ENCODE measurements at regions not wholly inside any gene's neighbourhood (a gene's known extent, or its start where the extent isn't known, plus 50 kb on each side); places are given as distances from the start of the nearest gene placed in this dataset.

DNA sequence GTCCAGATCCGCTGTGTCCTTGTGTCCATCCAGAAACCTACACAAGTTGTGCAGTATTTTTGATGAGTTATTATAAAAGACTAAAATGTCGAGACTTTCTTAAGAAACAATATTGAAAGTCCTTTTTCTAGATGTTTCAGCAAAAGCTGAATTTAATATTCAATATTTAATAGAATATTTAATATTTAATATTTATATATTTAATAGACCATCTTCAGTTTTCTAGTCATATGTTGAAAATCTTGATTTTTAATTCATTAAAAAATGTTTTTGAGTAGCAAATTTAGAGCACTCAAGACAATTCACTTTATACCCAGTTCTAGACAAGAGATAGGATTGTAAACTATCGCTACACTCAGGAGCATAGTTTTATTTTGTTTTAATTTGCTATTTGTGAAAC lies 447.8 kb downstream of the SLITRK5 start:
- intact Hi-C loops (cut with micrococcal nuclease) = no loop called here
- no peak overlapping the region for H3K4me3 Mint-ChIP-seq
- CTCF ChIA-PET = no interaction called here
- H3K27ac Mint-ChIP-seq = no peak overlapping the region
- H3K27me3 Mint-ChIP-seq (ENCODE audit: low read depth) = no peaks in the 10 kb centered on the region
- no peaks in the 10 kb centered on the region for H3K36me3 Mint-ChIP-seq (ENCODE audit: low read depth)
- DNase-seq = no peak
- no peaks in the 10 kb centered on the region for H3K4me1 Mint-ChIP-seq (ENCODE audit: low read depth)
- H3K9me3 Mint-ChIP-seq = no peaks in the 10 kb centered on the region

DNA sequence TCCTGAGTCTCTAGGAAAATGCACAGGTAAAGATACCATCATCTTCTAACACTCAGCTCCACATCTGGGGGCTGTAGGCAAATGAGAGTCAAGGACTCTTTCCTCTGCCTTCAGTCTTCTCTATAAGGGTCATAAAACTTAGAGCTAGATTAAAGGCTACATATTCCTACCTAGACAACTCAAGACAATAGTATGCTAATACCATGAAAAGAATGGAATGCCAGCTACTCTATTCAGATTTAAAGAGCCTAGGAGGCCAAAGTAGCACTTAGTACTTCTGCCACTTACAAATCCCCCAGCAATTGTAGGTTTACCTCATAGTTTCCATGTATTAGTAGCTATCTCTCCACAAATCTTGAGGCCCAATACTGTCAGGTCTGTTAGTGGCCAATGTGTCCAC lies 453.0 kb downstream of the SLITRK5 start:
- DNase-seq = no peak
- intact Hi-C loops (cut with micrococcal nuclease) = no loop called here
- CTCF ChIA-PET = no interaction called here
- no peaks in the 10 kb centered on the region for H3K27me3 Mint-ChIP-seq (ENCODE audit: low read depth)
- H3K4me1 Mint-ChIP-seq (ENCODE audit: low read depth) = no peaks in the 10 kb centered on the region
- H3K4me3 Mint-ChIP-seq = no peak overlapping the region
- no peak overlapping the region for H3K27ac Mint-ChIP-seq
- peaks cover 3% of the 10 kb centered on the region for H3K9me3 Mint-ChIP-seq
- H3K36me3 Mint-ChIP-seq (ENCODE audit: low read depth) = no peaks in the 10 kb centered on the region

DNA sequence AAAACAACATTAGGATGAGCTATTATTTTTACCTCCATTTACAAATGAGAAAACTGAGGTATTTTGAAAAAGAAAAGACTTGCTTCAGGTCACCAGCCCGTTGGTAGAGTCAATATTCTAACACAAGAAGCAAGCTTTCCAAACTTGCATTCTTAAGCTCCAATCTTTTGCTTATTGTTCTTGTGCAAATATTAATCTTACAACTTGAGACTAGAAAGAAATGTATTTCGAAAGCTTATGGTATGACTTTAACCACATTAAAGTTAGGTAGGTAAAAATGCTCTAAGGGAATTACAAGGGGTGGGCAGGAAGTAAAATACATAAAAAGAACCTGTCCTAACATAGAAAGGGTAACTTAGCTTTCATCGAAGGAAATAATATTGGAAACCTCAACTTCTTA lies 453.9 kb downstream of the SLITRK5 start:
- H3K27me3 Mint-ChIP-seq (ENCODE audit: low read depth) = no peaks in the 10 kb centered on the region
- H3K4me1 Mint-ChIP-seq (ENCODE audit: low read depth) = no peaks in the 10 kb centered on the region
- CTCF ChIA-PET = no interaction called here
- peaks cover 3% of the 10 kb centered on the region for H3K9me3 Mint-ChIP-seq
- intact Hi-C loops (cut with micrococcal nuclease) = no loop called here
- DNase-seq = no peak
- no peak overlapping the region for H3K27ac Mint-ChIP-seq
- H3K4me3 Mint-ChIP-seq = no peak overlapping the region
- H3K36me3 Mint-ChIP-seq (ENCODE audit: low read depth) = no peaks in the 10 kb centered on the region

DNA sequence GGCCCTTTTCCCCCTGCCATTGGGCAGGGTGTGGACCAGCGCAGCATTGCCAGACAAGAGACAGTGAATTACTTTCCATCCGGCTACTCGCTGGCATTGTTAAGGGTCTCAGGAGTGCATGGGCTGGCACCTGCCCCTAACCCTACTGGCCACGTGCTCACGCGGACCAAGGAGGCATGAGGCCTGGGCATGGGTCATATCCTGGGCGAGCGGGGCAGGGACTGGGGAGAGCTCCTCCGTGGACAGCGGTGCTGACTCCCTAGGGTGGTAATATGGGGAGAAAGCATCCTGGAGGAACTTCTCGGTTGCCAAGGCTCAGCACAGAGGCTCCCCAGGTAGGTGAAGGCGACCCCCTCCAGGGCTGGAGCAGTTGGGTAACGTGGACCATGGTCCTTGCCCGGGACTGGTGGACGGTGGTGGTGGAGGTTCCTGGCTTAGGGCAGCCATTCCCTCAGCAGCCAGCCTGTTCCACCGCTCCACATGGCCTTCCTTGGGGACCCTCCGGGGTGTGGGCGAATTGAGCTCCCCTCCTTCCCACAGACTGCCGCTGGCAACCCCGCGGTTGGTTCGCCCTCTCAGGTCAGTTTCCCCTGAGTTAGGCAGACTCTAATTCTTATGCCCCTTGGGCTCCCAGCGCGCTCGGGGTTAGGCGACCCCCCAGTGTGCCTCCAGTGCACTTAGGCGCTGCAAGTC lies 465.1 kb downstream of the SLITRK5 start:
- Mint-ChIP-seq H3K27ac (no peak overlapping the region), H3K36me3 (ENCODE audit: low read depth) (no peaks in the 10 kb centered on the region), H3K27me3 (ENCODE audit: low read depth) (no peaks in the 10 kb centered on the region), H3K9me3 (peaks cover 7% of the 10 kb centered on the region), H3K4me1 (ENCODE audit: low read depth) (no peaks in the 10 kb centered on the region), H3K4me3 (no peak overlapping the region)
- intact Hi-C loops (cut with micrococcal nuclease) = no loop called here
- no peak for DNase-seq
- CTCF ChIA-PET = interaction anchor here (0.6 kb wide), 1 partner anchor 1348 kb away, joined by 3 read pairs; no protein-coding TSS in a partner anchor

DNA sequence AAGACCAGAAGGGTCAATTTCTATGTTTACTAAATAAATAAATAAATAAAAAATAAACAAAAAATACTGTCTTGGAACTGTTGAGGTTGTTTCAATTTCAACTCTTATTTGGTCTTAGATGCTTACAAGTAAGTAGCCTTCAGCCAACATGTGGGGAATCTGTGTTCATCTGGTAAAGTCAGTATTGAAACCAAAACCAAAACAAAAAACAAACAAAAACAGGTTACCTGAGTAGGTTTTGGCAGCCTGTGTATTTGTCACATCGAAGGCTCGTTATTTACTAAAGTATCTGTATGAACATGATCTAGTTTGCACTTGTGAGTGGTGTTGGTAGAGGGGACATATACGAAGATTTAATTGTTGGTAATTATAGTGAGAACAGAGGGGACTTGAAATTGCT lies 471.5 kb downstream of the SLITRK5 start:
- Mint-ChIP-seq H3K36me3 (ENCODE audit: low read depth) (no peaks in the 10 kb centered on the region), H3K4me3 (no peak overlapping the region), H3K4me1 (ENCODE audit: low read depth) (no peaks in the 10 kb centered on the region), H3K27ac (no peak overlapping the region), H3K9me3 (peaks cover 6% of the 10 kb centered on the region), H3K27me3 (ENCODE audit: low read depth) (peaks cover 4% of the 10 kb centered on the region)
- CTCF ChIA-PET = no interaction called here
- DNase-seq = no peak
- intact Hi-C loops (cut with micrococcal nuclease) = no loop called here

GRCh38 chr13:88144580-88144979 lies 473.4 kb downstream of the SLITRK5 start:
- H3K4me1 Mint-ChIP-seq (ENCODE audit: low read depth) = no peaks in the 10 kb centered on the region
- H3K27me3 Mint-ChIP-seq (ENCODE audit: low read depth) = peaks cover 4% of the 10 kb centered on the region
- H3K9me3 Mint-ChIP-seq = peaks cover 8% of the 10 kb centered on the region
- DNase-seq = no peak
- intact Hi-C loops (cut with micrococcal nuclease) = no loop called here
- CTCF ChIA-PET = no interaction called here
- H3K27ac Mint-ChIP-seq = no peak overlapping the region
- H3K4me3 Mint-ChIP-seq = no peak overlapping the region
- no peaks in the 10 kb centered on the region for H3K36me3 Mint-ChIP-seq (ENCODE audit: low read depth)

DNA sequence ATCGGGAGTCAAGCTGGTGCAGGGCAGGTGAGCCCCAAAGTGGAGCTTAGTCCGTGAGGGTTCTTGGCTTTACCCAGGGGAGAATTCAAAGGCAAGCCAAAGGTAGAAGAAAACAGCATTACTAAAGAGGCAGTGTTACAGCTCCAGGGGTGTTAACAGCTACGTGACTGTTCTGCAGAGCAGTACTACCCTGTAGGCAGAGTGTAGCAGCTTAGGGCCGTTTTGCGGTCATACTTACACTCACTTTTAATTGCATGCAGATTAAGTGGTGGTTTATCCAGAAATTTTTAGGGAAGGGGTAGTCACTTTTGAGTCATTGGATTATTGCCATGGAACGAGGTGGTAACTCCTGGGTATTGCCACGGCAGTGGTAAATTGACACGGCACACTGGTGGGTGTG lies 482.2 kb downstream of the SLITRK5 start:
- H3K4me3 Mint-ChIP-seq = no peak overlapping the region
- no peaks in the 10 kb centered on the region for H3K4me1 Mint-ChIP-seq (ENCODE audit: low read depth)
- CTCF ChIA-PET = no interaction called here
- DNase-seq = no peak
- H3K9me3 Mint-ChIP-seq = peaks cover 2% of the 10 kb centered on the region
- H3K27ac Mint-ChIP-seq = no peak overlapping the region
- no peaks in the 10 kb centered on the region for H3K27me3 Mint-ChIP-seq (ENCODE audit: low read depth)
- no peaks in the 10 kb centered on the region for H3K36me3 Mint-ChIP-seq (ENCODE audit: low read depth)
- intact Hi-C loops (cut with micrococcal nuclease) = no loop called here

DNA sequence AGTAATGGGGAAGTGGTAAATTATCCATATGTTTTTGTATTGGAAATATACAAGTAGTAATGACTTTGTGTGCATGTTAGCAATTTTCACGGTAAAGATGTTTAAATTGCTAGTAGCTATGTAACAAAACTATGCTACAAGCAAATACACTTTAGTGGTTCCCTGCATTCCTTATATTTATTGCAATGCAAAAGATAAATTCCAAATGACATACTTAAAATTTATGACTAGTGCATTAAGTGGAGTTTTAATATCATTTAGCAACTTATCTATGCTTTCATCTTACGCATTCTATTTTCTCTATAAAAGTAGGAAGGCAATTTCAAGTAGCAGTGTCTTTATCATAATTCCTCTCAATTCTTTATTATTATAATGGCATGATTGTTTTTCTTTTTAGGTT lies 482.8 kb downstream of the SLITRK5 start:
- Mint-ChIP-seq H3K9me3 (peaks cover 2% of the 10 kb centered on the region), H3K4me1 (ENCODE audit: low read depth) (no peaks in the 10 kb centered on the region), H3K27me3 (ENCODE audit: low read depth) (no peaks in the 10 kb centered on the region), H3K27ac (no peak overlapping the region), H3K4me3 (no peak overlapping the region), H3K36me3 (ENCODE audit: low read depth) (no peaks in the 10 kb centered on the region)
- no peak for DNase-seq
- CTCF ChIA-PET = interaction anchor here (0.6 kb wide), 1 partner anchor 534 kb away, joined by 3 read pairs; no protein-coding TSS in a partner anchor
- intact Hi-C loops (cut with micrococcal nuclease) = no loop called here

GRCh38 chr13:88162076-88162702 lies 491.0 kb downstream of the SLITRK5 start:
- no peak overlapping the region for H3K4me3 Mint-ChIP-seq
- DNase-seq = no peak
- intact Hi-C loops (cut with micrococcal nuclease) = no loop called here
- H3K27ac Mint-ChIP-seq = no peak overlapping the region
- no peaks in the 10 kb centered on the region for H3K4me1 Mint-ChIP-seq (ENCODE audit: low read depth)
- H3K27me3 Mint-ChIP-seq (ENCODE audit: low read depth) = no peaks in the 10 kb centered on the region
- H3K9me3 Mint-ChIP-seq = no peaks in the 10 kb centered on the region
- CTCF ChIA-PET = no interaction called here
- H3K36me3 Mint-ChIP-seq (ENCODE audit: low read depth) = no peaks in the 10 kb centered on the region

- Mint-ChIP-seq H3K27ac (no peak overlapping the region), H3K27me3 (ENCODE audit: low read depth) (no peaks in the 10 kb centered on the region), H3K4me1 (ENCODE audit: low read depth) (no peaks in the 10 kb centered on the region), H3K4me3 (no peak overlapping the region), H3K36me3 (ENCODE audit: low read depth) (no peaks in the 10 kb centered on the region), H3K9me3 (no peaks in the 10 kb centered on the region)
- DNase-seq = no peak
- intact Hi-C loops (cut with micrococcal nuclease) = no loop called here
- CTCF ChIA-PET = no interaction called here
Observed at GRCh38 chr13:88176231-88176630, 505.1 kb downstream of the SLITRK5 start.

GRCh38 chr13:88183440-88183839 lies 512.3 kb downstream of the SLITRK5 start:
- Mint-ChIP-seq H3K4me1 (ENCODE audit: low read depth) (no peaks in the 10 kb centered on the region), H3K27me3 (ENCODE audit: low read depth) (no peaks in the 10 kb centered on the region), H3K36me3 (ENCODE audit: low read depth) (no peaks in the 10 kb centered on the region), H3K27ac (no peak overlapping the region), H3K4me3 (no peak overlapping the region), H3K9me3 (no peaks in the 10 kb centered on the region)
- intact Hi-C loops (cut with micrococcal nuclease) = no loop called here
- no peak for DNase-seq
- CTCF ChIA-PET = no interaction called here

DNA sequence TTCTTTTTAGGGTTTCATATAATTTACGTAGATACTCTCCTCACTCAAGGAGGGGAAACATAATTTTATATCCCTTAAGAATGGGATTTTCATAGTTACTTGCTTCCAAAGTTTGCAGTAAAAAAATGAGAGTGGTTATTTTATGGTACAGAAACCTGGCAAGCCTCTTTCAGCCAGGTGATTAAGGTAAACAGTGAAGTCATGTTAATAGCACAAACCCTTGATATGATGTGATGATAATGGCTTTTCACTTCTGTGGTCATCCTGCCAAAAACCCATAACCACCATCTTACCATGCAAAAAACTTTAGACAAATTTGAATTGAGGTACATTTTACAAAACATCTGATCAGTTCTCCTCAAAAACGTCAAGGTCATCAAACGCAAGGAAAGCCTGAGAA lies 517.8 kb downstream of the SLITRK5 start:
- CTCF ChIA-PET = no interaction called here
- no peak overlapping the region for H3K27ac Mint-ChIP-seq
- H3K4me1 Mint-ChIP-seq (ENCODE audit: low read depth) = no peaks in the 10 kb centered on the region
- H3K36me3 Mint-ChIP-seq (ENCODE audit: low read depth) = no peaks in the 10 kb centered on the region
- no peaks in the 10 kb centered on the region for H3K27me3 Mint-ChIP-seq (ENCODE audit: low read depth)
- no peak overlapping the region for H3K4me3 Mint-ChIP-seq
- peaks cover 4% of the 10 kb centered on the region for H3K9me3 Mint-ChIP-seq
- intact Hi-C loops (cut with micrococcal nuclease) = no loop called here
- no peak for DNase-seq

DNA sequence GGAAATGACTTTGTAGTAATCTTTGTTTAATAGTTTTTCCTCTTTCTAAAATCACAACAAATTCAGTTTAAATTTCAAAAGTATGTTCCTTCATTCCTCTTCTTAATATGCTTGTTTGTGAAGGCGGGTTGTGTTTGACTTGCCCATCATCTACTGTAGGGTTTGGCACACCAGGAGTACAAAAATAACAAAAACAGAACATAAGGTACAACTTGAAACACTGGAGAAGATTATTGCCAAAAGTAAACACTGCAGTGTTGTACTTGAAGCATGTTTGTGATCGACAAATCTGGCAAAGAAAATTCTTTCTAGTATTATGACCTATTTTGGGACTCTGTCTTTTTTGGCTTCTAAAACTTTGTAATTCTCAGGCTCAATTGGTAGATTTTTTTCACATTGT lies 518.6 kb downstream of the SLITRK5 start:
- H3K27me3 Mint-ChIP-seq (ENCODE audit: low read depth) = no peaks in the 10 kb centered on the region
- no peak overlapping the region for H3K27ac Mint-ChIP-seq
- DNase-seq = no peak
- H3K9me3 Mint-ChIP-seq = peaks cover 4% of the 10 kb centered on the region
- intact Hi-C loops (cut with micrococcal nuclease) = no loop called here
- CTCF ChIA-PET = no interaction called here
- no peaks in the 10 kb centered on the region for H3K4me1 Mint-ChIP-seq (ENCODE audit: low read depth)
- H3K4me3 Mint-ChIP-seq = no peak overlapping the region
- H3K36me3 Mint-ChIP-seq (ENCODE audit: low read depth) = no peaks in the 10 kb centered on the region

Measured in activated naive CD4-positive, alpha-beta T cell treated with anti-CD3 and anti-CD28 coated beads for 36 hours (primary cell).